Peyer's patch (tissue), 4 donors: ENCODE measurements at regions not wholly inside any gene's neighbourhood (a gene's known extent, or its start where the extent isn't known, plus 50 kb on each side); places are given as distances from the start of the nearest gene placed in this dataset.

Experiments used
- CTCF ChIP-seq, 6 experiments: fragments of 450-650 bp in 4 of 6; fragments of 200-600 bp in 2 of 6; sonication (generic) in 1 of 6; IDR thresholded peaks; one replicate each; pipeline ENCODE4 v1.5.1; 2017 to 2019; ENCODE audit warnings: antibody characterized with exemption in 6 of 6, mild to moderate bottlenecking in 3 of 6, moderate library complexity in 1 of 6
- POLR2A ChIP-seq, 2 donors: fragments of 450-650 bp; IDR thresholded peaks; one replicate each; pipeline ENCODE4 v1.5.1; 2017; ENCODE audit warnings: antibody characterized with exemption in 2 of 2, mild to moderate bottlenecking in 2 of 2, moderate library complexity in 2 of 2

GRCh38 chr6:169944061-169944337 is 192.6 kb downstream of the ERMARD start:
- TF ChIP-seq CTCF (IDR thresholded peaks at IDR 0.05) (no peak), POLR2A (IDR thresholded peaks at IDR 0.05) (no peak)
